ENCODE measurements at regions not wholly inside any gene's neighbourhood (a gene's known extent, or its start where the extent isn't known, plus 50 kb on each side); places are given as distances from the start of the nearest gene placed in this dataset.
A peak's percentile ranks its signal among the peaks of the same experiment; 100 is the strongest.

DNA sequence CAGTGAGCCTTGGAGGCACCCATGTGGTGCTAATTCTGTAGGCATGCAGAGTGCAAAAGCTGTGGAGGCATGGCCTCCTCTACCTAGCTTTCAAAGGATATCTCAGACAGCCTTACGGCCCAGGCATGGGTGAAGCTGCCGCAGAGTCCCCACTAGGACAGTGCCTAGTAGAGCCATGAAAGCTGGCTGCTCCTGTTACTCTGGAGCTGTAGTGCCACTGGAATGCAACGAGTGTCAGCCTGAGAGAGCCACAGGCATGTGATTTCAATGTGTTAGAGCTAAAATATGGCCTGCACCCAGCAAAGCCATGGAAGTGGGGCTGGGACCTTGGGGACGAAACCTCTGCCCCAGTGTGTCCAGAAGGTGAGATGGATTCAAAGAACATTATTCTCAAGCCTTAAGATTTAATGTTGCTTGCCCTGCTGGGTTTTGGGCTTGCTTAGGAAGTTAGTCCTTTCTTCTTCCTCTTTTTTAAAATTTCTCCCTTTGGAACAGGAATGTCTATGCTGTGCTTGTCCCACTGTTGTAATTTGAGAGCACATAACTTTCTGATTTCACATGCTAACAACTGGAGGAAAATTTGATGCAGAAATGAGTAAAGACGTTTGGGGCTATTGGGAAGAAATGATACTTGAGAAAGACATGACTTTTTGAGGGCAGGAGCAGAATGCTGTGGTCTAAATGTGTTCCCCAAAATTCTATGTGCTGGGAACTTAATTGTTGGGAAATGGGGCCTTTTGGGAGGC is 298.4 kb downstream of the PSAT1 start:
- DNase-seq: no peak
- no peak overlapping the region for H3K4me3 ChIP-seq
- no peaks in the 10 kb centered on the region for H3K36me3 ChIP-seq
- intact Hi-C loops (cut with DNase I; ENCODE audit: low total_unique reads): no loop called here
- H3K27ac ChIP-seq: no peak overlapping the region
- H3K27me3 ChIP-seq: peaks cover 0 to 10% (median 3%) of the 10 kb centered on the region in 3 donors
- no peaks in the 10 kb centered on the region for H3K4me1 ChIP-seq
- WGBS, 5 donors: 68 to 81% (median 72%) methylated on average over 5 of the region's 5 CpGs
- no peak for TF ChIP-seq EP300 (IDR thresholded peaks at IDR 0.05)
- TF ChIP-seq, protein P1, sequence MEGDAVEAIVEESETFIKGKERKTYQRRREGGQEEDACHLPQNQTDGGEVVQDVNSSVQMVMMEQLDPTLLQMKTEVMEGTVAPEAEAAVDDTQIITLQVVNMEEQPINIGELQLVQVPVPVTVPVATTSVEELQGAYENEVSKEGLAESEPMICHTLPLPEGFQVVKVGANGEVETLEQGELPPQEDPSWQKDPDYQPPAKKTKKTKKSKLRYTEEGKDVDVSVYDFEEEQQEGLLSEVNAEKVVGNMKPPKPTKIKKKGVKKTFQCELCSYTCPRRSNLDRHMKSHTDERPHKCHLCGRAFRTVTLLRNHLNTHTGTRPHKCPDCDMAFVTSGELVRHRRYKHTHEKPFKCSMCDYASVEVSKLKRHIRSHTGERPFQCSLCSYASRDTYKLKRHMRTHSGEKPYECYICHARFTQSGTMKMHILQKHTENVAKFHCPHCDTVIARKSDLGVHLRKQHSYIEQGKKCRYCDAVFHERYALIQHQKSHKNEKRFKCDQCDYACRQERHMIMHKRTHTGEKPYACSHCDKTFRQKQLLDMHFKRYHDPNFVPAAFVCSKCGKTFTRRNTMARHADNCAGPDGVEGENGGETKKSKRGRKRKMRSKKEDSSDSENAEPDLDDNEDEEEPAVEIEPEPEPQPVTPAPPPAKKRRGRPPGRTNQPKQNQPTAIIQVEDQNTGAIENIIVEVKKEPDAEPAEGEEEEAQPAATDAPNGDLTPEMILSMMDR (IDR thresholded peaks at IDR 0.05): no peak
- TF ChIP-seq POLR2AphosphoS5 (IDR thresholded peaks at IDR 0.05): no peak
- TF ChIP-seq POLR2A (IDR thresholded peaks at IDR 0.05): no peak
- no peaks in the 10 kb centered on the region for H3K9me3 ChIP-seq

DNA sequence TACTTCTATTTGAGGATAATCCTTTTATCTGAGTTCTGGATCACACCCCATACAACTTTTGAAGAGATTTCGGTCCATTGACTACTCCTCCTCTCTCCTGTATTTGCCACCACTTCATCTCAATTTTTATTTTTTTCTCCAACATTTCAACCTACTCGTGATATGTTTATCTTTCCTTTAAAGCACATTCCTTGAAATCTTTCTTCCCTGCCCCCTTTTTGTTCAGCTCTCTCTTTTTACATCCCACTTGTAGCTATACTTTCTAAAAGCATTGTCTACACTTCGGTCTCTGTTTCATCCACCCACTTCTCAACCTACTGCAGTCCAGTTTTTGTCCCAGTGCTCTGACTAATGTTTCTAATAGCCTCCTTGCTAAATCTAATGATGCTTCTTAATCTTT is 299.4 kb downstream of the PSAT1 start:
- Histone ChIP-seq H3K27ac (no peak overlapping the region), H3K36me3 (no peaks in the 10 kb centered on the region), H3K4me3 (no peak overlapping the region), H3K4me1 (no peaks in the 10 kb centered on the region), H3K27me3 (peaks cover 0 to 20% (median 3%) of the 10 kb centered on the region in 3 donors), H3K9me3 (no peaks in the 10 kb centered on the region)
- TF ChIP-seq EP300 (IDR thresholded peaks at IDR 0.05) (no peak), POLR2A (IDR thresholded peaks at IDR 0.05) (no peak), POLR2AphosphoS5 (IDR thresholded peaks at IDR 0.05) (no peak)
- TF ChIP-seq, protein P1 (IDR thresholded peaks at IDR 0.05): no peak
- DNase-seq: no peak
- 68 to 73% (median 69%) methylated on average over 3 of the region's 3 CpGs for WGBS, 5 donors
- intact Hi-C loops (cut with DNase I; ENCODE audit: low total_unique reads): no loop called here

DNA sequence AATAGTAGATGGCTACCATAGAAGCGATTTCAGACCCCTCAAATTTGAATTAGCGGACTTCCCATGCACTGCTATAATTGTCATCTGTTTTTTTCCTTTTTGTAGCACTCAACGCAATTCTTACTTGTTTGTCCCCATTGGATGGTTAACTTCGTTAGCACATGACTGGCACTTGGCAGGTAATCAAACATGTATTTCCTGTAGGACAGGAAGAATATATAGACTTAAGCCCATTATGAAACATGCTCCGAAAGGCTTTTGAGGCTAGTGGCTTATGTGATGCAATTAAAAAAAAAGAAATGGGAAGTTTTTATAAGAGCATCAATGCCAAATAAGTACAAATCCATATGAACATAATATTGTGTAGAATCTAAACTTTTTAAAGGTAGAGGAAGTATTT is 301.2 kb downstream of the PSAT1 start:
- WGBS, 5 donors: 47 to 63% (median 55%) methylated on average over 5 of the region's 5 CpGs
- no peak for DNase-seq
- Histone ChIP-seq H3K4me3 (no peak overlapping the region), H3K27me3 (peaks cover 0 to 27% (median 3%) of the 10 kb centered on the region in 3 donors), H3K27ac (no peak overlapping the region), H3K36me3 (no peaks in the 10 kb centered on the region), H3K4me1 (peaks cover 0 to 8% (median 2%) of the 10 kb centered on the region in 4 donors), H3K9me3 (no peaks in the 10 kb centered on the region)
- intact Hi-C loops (cut with DNase I; ENCODE audit: low total_unique reads): no loop called here
- TF ChIP-seq POLR2A (IDR thresholded peaks at IDR 0.05): no peak
- TF ChIP-seq EP300 (IDR thresholded peaks at IDR 0.05): no peak
- TF ChIP-seq, protein P1 (IDR thresholded peaks at IDR 0.05): no peak
- no peak for TF ChIP-seq POLR2AphosphoS5 (IDR thresholded peaks at IDR 0.05)

DNA sequence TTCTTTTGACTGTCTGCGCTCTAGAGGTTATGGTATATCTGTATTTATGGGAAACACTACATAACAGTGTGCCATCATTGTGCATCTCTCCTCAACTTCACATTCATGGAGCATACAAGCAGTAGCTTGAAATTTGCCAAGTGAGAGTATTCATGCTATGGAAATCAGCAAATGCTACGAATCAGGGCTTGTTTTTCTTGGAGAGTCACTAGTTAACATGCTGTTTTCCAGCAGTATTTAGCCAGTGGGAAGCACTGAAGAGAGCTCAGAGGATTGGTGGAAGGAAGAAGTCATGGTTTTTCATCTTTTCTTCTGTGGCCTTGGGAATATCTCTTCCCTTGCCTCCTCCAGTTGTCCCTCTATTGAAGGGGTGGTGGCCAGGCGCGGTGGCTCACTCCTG is 303.0 kb downstream of the PSAT1 start:
- intact Hi-C loops (cut with DNase I; ENCODE audit: low total_unique reads): no loop called here
- H3K4me3 ChIP-seq: no peak overlapping the region
- no peaks in the 10 kb centered on the region for H3K36me3 ChIP-seq
- peaks cover 0 to 32% (median 3%) of the 10 kb centered on the region in 3 donors for H3K27me3 ChIP-seq
- DNase-seq: no peak
- H3K4me1 ChIP-seq: peaks cover 0 to 9% (median 2%) of the 10 kb centered on the region in 4 donors
- TF ChIP-seq POLR2AphosphoS5 (IDR thresholded peaks at IDR 0.05): no peak
- no peaks in the 10 kb centered on the region for H3K9me3 ChIP-seq
- H3K27ac ChIP-seq: no peak overlapping the region
- 70 to 81% (median 80%) methylated on average over 4 of the region's 4 CpGs for WGBS, 5 donors

DNA sequence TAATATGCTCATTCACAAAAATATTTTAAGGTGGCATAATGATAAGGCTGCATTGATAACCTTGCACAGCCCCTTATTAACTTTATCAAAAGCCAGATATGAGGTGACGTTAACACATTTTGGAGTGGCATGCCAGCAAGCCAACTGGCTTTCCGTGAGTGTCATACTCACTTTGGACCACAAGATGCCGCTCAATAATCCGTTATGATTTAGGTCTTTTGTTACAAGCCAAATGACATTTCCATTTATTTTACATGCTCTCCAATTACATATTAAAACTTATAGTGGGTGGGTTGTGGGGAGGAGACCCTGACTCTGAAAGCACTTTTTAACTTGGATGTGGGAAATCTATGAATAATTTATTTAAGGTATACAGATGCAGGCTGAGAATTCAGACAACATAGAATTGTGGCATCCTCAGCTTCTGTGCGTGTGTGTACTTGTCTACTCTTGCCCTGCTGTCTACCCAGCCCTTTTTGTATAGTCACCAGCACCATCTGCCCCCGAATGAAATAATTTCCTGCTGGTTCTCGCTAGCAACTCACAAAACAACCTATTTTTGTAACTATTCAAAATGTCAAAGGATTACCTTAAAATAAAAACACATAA is 305.1 kb downstream of the PSAT1 start:
- Histone ChIP-seq H3K9me3 (no peaks in the 10 kb centered on the region), H3K36me3 (no peaks in the 10 kb centered on the region), H3K27ac (no peak overlapping the region), H3K4me3 (no peak overlapping the region), H3K27me3 (peaks cover 0 to 34% (median 3%) of the 10 kb centered on the region in 3 donors), H3K4me1 (peaks cover 0 to 22% (median 15%) of the 10 kb centered on the region in 4 donors)
- 20 to 26% (median 23%) methylated on average over 7 of the region's 7 CpGs for WGBS, 5 donors
- intact Hi-C loops (cut with DNase I; ENCODE audit: low total_unique reads): no loop called here
- DNase-seq: peak in 1 of 2 donors; percentile 74
- TF ChIP-seq, protein P1 (IDR thresholded peaks at IDR 0.05): peak in 5 of 7 experiments; percentile 32 to 63 (median 61)
- no peak for TF ChIP-seq EP300 (IDR thresholded peaks at IDR 0.05)

All from stomach (tissue), 8 donors.